IPS DF 4.7 (cell line): ENCODE measurements at regions not wholly inside any gene's neighbourhood (a gene's known extent, or its start where the extent isn't known, plus 50 kb on each side); places are given as distances from the start of the nearest gene placed in this dataset.
"Not testable (repeated sequence)": the region's sequence is repeated elsewhere in the genome, so short reads cannot be mapped to it uniquely, and the experiment has no call there.

ENCODE experiments used
- DNase-seq: peaks from one replicate; pipeline ENCODE4 v3.0.0-alpha.2; 2013; ENCODE audit warnings: low spot score; ENCODE audit errors: extremely low read depth

GRCh38 chr2:235216901-235217300 is 265.1 kb downstream of the SH3BP4 start:
- DNase-seq = no peak

DNA sequence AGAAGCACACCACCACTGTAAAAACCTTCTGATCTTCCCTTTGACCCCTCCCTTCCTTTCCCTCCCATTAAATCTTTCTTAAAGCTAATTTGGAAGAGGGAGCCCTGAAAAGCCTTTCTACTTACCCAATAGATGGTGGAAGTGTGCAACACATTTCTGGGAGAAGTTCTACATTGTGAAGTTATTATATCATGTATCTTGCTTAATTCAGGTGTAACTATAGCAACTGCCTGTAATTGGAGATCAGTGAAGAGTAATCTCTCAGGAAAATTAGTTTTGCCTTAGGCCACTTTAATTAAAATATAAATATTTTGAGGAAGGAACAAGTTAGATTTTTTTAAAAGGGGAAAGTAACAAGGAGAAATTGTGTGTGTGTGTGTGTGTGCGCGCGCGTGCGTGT is 266.0 kb downstream of the SH3BP4 start:
- DNase-seq = no peak

DNA sequence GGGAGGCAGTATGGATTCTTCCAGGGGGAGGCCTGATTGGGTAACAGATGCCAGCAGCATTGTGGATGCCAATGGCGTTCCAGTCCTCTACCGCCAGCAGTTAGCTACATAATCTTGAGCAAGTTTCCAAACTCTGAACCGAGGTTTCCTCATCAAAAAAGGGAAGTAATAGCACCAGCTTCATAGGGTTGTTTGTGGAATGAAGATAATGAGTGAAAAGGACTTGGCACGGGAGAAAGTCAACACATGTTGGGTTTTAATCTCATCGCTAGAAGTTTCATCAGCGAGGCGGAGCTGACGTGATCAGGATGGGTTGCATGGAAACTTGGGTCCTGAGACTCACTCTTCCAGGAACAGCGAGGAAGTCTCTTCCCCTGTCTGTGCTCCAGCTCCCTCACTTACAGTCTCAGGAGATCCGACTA is 266.7 kb downstream of the SH3BP4 start:
- no peak for DNase-seq

GRCh38 chr2:235219048-235219447 is 267.2 kb downstream of the SH3BP4 start:
- DNase-seq = no peak

- no peak for DNase-seq
Observed at GRCh38 chr2:235220331-235220730, 268.5 kb downstream of the SH3BP4 start.

GRCh38 chr2:235223011-235223410 is 270.8 kb upstream of the AGAP1 start:
- no peak for DNase-seq

- no peak for DNase-seq
Observed at GRCh38 chr2:235224410-235224809, 269.4 kb upstream of the AGAP1 start.

- no peak for DNase-seq
Observed at GRCh38 chr2:235225261-235225660, 268.6 kb upstream of the AGAP1 start.

DNA sequence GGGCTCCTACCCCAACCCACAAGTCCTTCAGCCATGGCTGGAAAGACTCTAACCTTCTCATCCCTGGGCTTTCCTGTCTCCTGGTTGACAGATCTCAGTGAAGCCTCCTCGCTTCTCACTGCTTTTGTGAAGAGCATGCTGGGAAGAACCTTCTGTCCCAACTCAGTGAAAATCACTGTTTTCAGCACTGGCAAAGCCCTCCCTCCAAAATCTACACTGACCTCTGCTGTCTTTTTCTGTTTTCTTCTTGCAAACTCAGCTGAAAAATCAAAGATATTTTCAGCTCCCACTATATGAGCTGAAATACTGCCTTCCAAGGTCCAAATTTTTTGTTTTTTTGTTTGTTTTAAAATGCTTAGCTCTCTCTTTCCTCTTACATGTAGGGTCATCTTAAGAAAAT is 266.3 kb upstream of the AGAP1 start:
- no peak for DNase-seq

DNA sequence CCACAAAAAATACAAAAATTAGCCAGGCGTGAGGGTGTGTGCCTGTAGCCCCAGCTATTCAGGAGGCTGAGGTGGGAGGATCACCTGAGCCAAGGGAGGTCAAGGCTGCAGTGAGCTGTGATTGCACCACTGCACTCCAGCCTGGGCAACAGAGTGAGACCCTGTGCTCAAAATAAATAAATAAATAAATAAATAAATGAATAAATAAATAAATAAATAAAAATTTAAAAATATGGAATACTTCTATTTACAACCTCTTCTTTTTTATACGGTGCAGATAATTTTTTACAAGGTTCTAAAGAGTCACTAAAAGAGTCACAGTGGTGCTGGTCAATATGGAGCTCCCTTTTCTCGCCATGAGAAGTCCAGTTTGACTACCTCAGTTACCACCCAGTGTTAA is 265.4 kb upstream of the AGAP1 start:
- DNase-seq = not testable (repeated sequence)

- DNase-seq = no peak
Observed at GRCh38 chr2:235229236-235229635, 264.6 kb upstream of the AGAP1 start.

DNA sequence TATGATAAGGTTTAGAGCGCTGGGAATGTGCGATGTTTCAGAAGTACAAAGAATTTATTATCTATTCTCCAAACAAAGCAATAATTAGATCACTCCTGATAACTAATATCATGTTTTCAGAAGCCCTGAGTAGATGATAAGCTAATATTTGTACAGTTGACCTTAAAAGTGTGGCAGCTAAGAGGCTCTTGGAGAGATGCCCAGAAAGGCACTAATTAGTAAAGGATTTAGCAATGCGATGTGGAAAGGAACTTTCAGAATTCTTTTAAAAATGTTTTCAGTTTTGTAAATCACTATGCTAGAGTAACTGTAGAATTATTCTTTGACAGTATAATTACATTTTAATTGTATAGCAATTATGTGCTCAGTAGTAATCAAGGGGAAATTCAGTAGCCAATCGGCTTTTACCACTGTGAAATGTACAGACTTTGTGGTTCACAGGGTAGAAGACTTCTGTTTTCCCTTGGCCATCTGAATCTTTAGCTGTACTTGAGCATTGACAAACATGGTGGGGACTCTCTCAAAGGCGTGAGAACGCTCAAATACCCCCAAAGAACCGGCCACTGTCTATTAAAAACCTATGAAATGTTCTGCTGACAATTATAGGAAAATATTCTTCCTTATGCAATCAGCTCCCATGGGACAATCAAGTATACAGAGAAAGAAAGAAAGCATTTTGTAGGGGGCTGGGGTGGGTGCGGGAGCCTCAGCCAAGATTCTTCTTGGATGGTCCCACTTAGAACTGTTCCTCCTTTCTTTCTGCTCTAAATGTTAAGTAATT is 262.8 kb upstream of the AGAP1 start:
- DNase-seq = no peak

DNA sequence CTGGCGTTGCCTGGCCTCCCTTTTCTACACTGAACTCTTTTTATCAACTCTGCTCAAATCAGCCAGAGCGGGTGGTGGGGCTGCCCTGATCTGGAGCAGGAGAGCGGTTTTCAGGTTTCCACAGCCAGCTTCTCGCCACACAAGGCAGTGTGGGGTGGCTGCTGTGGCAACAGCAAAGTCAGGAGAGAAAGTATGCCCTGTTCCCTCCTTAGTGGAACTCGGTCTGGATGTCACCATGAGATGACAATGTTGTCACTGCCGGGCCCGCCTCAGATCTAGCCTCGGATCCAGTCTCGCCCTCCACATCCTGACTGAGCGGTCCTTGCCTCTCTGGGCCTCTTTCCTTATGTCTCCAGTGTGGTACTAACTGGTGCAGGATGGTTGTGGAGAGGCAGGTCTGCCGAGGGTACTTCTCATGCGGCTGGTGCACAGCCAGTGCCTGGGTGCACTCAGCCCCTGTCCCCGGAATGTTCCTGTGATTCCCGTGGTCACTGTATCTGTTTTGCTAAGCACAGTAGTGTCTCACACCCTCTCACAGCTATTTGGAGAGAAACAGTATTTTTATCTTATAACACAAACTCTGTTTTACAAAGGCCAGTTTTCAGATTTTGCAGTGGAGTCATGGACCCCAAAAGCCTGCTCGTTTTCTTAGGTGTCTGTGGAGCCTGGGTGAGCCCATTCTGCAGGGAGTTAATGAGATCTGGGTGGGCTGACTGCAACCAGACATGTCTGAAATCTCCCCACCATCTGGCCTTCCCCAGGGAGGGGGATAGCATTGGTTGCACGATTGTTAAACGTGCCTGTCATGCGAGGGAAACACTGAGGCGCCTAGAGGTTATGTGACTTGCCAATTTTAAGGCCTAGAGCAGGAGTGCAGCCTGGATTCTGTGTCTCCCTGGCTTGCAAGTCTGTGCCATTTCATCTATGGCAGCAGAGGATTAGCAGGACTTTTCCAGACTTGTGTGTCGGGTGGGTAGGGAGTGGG is 261.1 kb upstream of the AGAP1 start:
- no peak for DNase-seq

DNA sequence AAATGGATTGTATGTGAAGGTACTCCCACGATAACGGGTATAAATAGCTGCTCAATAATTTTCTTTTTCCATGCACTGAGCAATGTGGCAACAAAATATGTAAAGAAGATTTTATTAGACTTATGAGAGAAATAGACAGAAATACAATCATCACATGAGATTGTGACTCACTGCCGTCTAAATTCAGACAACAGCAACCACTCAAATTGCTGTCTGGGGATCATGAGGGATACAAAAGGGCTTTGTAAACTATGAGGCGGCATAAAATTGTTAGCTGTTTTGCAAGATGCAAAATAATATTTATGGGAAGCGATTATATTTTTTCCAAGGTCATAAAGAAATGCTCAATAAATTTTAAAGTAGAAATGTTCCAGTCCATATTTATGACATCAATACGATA is 259.1 kb upstream of the AGAP1 start:
- no peak for DNase-seq

DNA sequence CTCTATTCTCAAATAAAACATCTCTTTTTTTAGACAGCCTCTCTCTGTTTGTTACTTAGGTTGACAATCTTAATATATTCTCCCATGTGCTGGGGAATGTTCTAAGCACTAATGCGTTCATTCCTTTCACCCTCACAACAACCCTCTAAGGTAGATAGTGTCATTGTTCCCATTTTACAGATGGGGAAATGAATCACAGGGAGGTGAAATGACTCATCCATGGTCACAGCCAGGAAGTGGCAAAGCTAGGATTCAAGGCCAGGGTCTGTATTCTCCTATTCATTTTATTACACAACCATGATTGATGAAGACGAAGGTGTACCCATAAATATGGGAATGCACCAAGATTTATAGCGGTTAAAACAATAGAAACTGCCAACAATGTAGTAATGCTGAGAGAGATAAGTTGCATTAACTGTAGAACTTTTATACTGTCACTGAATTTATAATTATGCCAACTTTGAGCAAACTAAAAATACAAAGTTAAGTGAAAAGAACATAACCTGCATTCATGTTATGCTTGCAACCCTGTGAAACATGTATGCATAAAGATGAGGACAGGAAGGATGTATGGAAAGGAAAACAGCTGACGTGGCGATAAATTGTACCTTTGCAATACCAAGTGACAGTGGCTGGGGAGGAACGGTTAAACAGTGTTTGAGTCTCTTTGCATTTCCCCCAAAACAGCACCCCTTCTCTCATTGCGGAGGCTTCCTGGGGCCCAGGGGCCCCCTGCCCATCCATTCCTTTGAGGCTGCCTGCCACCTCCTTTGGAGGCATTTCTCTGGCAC is 257.7 kb upstream of the AGAP1 start:
- DNase-seq = no peak

- DNase-seq = no peak
Observed at GRCh38 chr2:235238537-235238936, 255.3 kb upstream of the AGAP1 start.

DNA sequence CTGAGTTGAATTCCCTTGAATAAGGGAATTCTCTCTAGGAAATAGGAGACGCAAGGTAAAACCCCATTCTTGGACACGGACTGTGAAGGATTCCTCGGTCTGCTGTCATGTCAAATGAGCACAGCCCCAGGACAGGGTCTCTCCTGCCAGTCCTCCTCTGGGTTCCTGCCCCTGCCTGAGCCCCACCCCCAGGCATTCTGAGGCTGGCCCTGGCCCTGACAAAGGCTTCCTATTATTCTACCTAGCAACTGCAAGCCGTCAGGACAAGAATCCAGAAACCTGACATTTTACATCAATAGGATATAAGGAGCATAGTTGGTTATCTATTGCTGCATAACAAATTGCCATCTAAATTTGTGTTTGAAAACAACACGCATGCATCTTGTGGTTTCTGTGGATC is 253.3 kb upstream of the AGAP1 start:
- DNase-seq = no peak

GRCh38 chr2:235244255-235245220 is 249.3 kb upstream of the AGAP1 start:
- DNase-seq = no peak

DNA sequence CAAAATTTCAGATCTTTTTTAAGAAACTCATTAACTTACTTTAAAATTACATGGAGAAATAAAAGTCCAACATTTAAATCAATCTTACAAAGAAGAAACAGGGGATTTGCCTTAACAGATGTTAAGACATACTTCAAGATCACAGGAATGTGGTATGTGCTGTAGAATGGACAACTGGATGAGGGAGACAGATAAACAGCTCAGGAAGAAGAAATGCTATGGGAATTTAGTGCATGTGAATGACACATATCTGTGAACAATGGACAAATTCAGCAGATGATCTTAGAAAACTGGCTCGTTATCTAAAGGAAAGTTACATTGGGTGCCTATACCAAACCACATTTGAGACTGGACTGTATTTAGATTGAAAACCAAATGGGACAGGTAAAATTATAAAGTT is 246.8 kb upstream of the AGAP1 start:
- DNase-seq = no peak

DNA sequence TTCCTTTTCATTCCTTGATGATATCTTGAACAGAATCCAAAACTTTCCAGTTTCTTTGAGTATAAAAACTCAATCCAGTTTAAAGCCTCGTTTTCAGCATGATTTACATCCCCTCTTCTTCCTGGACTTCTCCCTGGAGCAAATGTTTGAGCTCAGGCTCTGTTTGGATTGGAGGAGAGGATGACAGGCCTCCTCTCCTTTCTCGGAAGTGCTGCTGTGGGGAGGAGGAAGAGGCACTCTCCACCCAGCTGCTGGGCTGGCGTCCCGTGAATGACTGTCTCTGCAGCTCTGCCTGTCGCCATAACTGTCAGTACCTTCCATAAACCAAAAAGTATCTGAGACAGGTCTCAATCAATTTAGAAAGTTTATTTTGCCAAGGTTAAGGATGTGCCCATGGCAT is 238.2 kb upstream of the AGAP1 start:
- no peak for DNase-seq
